AG04450 (cell line): ENCODE measurements at regions not wholly inside any gene's neighbourhood (a gene's known extent, or its start where the extent isn't known, plus 50 kb on each side); places are given as distances from the start of the nearest gene placed in this dataset.

Experiments used
- CTCF ChIA-PET: fragments of 300-600, 350-600 bp; formaldehyde crosslinking; extraction: SDS; loops from one replicate; lab custom pipeline; 2022; ENCODE audit warnings: antibody characterized with exemption, inconsistent platforms; lab: Charles Lee
- POLR2A ChIA-PET: fragments of 350-600 bp; formaldehyde crosslinking; extraction: SDS; loops from one replicate; lab custom pipeline; 2021; ENCODE audit warnings: antibody characterized with exemption, inconsistent platforms; lab: Yijun Ruan, JAX
- DNase-seq: peaks from one replicate; pipeline ENCODE4 v3.0.0-alpha.2; 2011; ENCODE audit warnings: low read depth, low spot score
- H3K27ac ChIP-seq: one replicate; pipeline ENCODE4 v1.5.1; 2012; ENCODE audit warnings: low read depth, low read length, control low read depth
- H3K27me3 ChIP-seq: one replicate; pipeline ENCODE4 v1.6.0; 2012; ENCODE audit warnings: low read length; ENCODE audit not compliant: control insufficient read depth, insufficient read depth
- H3K4me3 ChIP-seq: 2 replicates; pipeline ENCODE4 v1.5.1; 2011; ENCODE audit warnings: mild to moderate bottlenecking, low read depth, low read length, control low read depth
- H3K9me3 ChIP-seq: 2 replicates; pipeline ENCODE4 v1.5.1; 2012; ENCODE audit warnings: low read length; ENCODE audit not compliant: control insufficient read depth, insufficient read depth
- TF ChIP-seq, protein P1 (sequence below): IDR thresholded peaks from 2 replicates; pipeline ENCODE4 v1.5.1; 2011; ENCODE audit warnings: low read depth, low read length, control low read depth, inconsistent platforms

DNA sequence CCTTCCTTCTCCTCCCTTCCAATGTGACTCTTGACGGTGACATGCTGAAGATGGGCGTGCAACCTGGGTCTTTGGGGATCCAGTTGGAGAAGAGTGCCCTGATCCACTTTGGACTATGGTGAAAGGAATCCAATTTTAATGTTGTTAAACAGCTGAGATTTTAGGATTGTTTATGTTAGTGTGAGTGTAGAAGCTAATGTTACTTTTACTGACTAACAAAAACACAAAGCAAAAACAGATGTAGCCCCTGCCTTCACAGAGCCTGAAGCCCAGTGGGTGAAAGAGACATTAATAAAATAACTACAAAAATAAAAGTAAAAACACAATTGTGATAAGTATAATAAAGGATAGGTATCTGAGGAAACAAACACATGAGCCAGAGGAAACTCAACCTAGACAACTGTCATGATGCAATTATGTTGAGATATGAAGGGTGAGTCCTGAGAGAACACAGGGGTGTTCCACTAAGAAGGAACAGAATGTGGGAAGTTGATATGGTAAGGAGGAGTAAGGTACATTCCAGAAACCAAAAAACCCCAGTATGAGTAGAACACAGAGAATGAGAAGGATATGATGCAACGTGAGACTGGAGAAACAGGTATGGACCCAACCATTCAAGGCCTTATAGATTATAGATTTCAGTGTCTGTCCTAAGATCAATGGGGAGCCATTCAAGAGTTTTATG, 115.1 kb upstream of the PMFBP1 start:
- no peak for DNase-seq

DNA sequence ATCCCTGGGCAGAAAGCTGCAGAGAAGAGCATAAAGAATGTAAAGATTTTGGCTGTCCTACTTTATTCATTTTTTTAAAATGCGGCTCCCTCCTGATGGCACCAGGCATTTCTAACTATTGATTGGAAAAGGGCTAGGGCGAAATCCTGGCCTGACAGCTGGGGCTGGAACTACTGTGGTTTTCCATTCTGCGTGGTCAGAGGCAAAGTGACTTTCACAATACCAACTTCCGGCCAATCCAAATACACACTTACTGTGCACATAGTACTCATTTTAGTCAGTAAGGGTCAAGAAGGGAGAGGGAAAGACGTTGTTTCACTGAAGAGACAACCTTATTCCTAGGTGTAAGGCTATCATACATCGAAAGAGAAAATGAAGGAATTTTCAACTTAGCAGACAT, 113.8 kb upstream of the PMFBP1 start:
- no peaks in the 10 kb centered on the region for H3K27me3 ChIP-seq
- H3K9me3 ChIP-seq = no peaks in the 10 kb centered on the region
- DNase-seq = no peak
- H3K27ac ChIP-seq = no peak overlapping the region
- CTCF ChIA-PET = interaction anchor here (1.2 kb wide), 1 partner anchor 181 kb away, joined by 3 read pairs; no protein-coding TSS in a partner anchor
- TF ChIP-seq, protein P1, sequence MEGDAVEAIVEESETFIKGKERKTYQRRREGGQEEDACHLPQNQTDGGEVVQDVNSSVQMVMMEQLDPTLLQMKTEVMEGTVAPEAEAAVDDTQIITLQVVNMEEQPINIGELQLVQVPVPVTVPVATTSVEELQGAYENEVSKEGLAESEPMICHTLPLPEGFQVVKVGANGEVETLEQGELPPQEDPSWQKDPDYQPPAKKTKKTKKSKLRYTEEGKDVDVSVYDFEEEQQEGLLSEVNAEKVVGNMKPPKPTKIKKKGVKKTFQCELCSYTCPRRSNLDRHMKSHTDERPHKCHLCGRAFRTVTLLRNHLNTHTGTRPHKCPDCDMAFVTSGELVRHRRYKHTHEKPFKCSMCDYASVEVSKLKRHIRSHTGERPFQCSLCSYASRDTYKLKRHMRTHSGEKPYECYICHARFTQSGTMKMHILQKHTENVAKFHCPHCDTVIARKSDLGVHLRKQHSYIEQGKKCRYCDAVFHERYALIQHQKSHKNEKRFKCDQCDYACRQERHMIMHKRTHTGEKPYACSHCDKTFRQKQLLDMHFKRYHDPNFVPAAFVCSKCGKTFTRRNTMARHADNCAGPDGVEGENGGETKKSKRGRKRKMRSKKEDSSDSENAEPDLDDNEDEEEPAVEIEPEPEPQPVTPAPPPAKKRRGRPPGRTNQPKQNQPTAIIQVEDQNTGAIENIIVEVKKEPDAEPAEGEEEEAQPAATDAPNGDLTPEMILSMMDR = no peak
- H3K4me3 ChIP-seq = no peak overlapping the region
- POLR2A ChIA-PET = no interaction called here

More for the DNA sequence above, 115.1 kb upstream of the PMFBP1 start:
- Histone ChIP-seq H3K4me3 (no peak overlapping the region), H3K27me3 (no peaks in the 10 kb centered on the region), H3K9me3 (no peaks in the 10 kb centered on the region), H3K27ac (no peak overlapping the region)
- CTCF ChIA-PET = no interaction called here
- POLR2A ChIA-PET = no interaction called here
- TF ChIP-seq, protein P1 = no peak

DNA sequence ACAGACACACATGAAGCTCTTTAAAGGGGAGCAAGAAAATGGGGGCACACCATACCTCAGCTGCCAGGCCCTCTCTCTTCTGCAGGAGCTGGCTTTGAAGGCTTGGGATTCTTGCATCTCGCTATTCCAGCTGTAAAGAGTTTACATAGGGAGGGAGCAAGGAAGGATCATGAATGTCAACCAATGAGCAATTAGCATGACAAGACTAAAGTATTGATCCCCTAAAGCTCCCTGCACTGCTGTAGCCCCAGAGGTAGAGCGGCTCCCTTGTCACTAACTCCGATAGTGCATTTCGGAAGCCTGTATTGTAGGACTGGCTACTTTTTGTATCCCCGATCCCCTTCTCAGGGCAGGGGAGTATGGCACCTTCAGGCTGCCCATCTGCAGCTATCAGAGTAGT, 113.4 kb upstream of the PMFBP1 start:
- CTCF ChIA-PET = interaction anchor here (1.2 kb wide), 1 partner anchor 181 kb away, joined by 3 read pairs; no protein-coding TSS in a partner anchor
- TF ChIP-seq, protein P1 = no peak
- Histone ChIP-seq H3K27me3 (no peaks in the 10 kb centered on the region), H3K27ac (no peak overlapping the region), H3K9me3 (no peaks in the 10 kb centered on the region), H3K4me3 (no peak overlapping the region)
- DNase-seq = no peak
- POLR2A ChIA-PET = no interaction called here

DNA sequence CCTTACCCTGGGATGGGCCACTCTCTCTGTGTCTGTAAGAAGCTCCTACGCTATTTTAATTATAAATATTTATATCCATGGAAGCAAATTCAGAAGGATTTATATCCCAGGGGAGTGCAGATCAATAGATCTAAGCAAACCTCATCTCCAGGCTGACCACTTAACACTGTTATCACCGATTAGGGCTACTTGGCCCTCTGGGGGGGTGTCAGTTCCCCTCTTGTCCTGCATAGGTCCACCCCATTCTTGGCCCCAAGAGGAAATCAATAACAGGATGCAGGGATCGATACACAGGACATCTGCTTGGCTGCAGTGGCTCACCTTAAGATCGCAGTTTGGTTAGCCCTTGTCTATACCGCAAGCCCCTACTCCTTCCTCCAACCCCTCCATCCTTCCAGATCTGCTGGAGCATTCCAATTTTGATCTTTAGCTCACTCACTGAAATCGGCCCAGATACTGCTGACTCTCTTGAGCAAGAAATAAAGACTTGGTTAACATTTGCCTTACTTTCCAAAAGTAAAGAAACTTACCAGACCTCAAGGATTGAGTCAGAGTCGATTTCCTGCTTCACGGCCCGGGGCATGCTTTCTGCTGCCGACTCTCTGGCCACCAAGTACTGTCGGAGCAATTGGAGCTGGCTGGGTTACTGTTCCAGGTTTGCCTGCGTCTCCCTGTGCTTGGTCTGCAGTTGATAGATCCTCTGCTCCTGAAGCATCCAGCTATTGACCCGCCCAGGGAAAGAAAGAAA, 112.3 kb upstream of the PMFBP1 start:
- Histone ChIP-seq H3K27ac (no peak overlapping the region), H3K27me3 (no peaks in the 10 kb centered on the region), H3K9me3 (no peaks in the 10 kb centered on the region), H3K4me3 (no peak overlapping the region)
- TF ChIP-seq, protein P1 = no peak
- ChIA-PET POLR2A (no interaction called here), CTCF (no interaction called here)
- no peak for DNase-seq

DNA sequence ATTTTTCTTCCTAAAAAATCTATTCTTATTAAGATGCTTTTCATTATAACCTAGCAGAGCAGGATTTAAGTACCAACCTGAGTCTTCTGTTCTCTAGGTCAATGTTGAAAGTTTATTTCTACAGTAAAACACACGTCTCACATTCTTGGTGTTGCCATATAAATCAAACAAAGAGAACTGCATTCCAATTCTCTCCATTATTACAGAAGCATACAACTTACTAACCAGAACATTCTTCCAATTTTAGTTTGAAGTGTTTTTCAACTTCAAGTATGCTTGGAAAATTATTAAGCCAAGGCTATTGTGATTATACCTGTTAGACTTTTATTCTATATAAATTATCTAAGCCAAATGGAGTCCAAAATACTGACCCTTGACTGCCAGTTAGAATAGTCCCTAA, 110.4 kb upstream of the PMFBP1 start:
- H3K27me3 ChIP-seq = no peaks in the 10 kb centered on the region
- POLR2A ChIA-PET = no interaction called here
- no peaks in the 10 kb centered on the region for H3K9me3 ChIP-seq
- no peak overlapping the region for H3K4me3 ChIP-seq
- CTCF ChIA-PET = interaction anchor here (1.5 kb wide), 1 partner anchor 117 kb away, joined by 4 read pairs; no protein-coding TSS in a partner anchor
- H3K27ac ChIP-seq = no peak overlapping the region
- TF ChIP-seq, protein P1 = no peak
- DNase-seq = no peak
